ENCODE measurements at regions not wholly inside any gene's neighbourhood (a gene's known extent, or its start where the extent isn't known, plus 50 kb on each side); places are given as distances from the start of the nearest gene placed in this dataset.
"Not testable (repeated sequence)": the region's sequence is repeated elsewhere in the genome, so short reads cannot be mapped to it uniquely, and the experiment has no call there.

DNA sequence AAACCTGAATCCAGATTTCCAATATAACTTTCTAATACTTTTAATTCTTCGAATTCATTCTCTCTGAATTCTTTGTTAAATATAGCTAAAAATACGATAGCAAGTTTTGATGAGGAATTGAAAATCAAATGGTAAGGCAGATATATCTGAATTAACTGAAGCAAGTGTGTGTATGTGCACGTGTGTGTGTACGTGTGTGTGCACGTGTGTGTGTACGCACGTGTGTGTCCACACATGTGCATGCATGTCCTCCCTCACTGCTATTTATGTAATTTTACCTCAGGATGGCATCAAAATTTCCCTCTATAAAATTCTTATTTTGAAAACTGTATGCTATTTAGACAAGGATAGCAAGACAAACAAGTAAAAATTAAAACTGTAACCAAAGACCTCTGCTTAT lies 961.3 kb upstream of the CNTN5 start:
- H3K4me3 ChIP-seq (ENCODE audit: control insufficient read depth, low read depth, low read length) = no peak overlapping the region
- TF ChIP-seq, protein P1, sequence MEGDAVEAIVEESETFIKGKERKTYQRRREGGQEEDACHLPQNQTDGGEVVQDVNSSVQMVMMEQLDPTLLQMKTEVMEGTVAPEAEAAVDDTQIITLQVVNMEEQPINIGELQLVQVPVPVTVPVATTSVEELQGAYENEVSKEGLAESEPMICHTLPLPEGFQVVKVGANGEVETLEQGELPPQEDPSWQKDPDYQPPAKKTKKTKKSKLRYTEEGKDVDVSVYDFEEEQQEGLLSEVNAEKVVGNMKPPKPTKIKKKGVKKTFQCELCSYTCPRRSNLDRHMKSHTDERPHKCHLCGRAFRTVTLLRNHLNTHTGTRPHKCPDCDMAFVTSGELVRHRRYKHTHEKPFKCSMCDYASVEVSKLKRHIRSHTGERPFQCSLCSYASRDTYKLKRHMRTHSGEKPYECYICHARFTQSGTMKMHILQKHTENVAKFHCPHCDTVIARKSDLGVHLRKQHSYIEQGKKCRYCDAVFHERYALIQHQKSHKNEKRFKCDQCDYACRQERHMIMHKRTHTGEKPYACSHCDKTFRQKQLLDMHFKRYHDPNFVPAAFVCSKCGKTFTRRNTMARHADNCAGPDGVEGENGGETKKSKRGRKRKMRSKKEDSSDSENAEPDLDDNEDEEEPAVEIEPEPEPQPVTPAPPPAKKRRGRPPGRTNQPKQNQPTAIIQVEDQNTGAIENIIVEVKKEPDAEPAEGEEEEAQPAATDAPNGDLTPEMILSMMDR (conservative IDR thresholded peaks at IDR 0.05; ENCODE audit: control insufficient read depth, insufficient read depth, low read depth, low read length) = no peak
- DNase-seq (ENCODE audit: low read depth) = no peak

DNA sequence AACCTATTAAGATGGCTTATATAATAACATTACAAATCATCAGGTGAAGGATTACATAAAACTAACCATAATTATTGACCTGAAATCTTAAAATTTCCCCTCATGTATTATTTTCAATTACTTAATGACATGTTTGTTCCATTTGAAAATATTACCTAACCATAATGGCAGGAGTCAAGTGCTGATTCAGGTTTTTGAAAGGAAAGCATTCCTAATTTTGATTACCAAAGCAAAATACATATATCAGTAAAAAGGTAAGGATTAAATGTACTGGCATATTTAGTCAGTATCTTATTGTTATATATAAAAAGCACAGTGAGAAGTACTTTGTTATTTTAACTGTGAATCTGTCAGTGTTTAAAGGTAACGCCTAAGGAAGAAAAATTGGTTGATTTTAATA lies 960.0 kb upstream of the CNTN5 start:
- TF ChIP-seq, protein P1 (conservative IDR thresholded peaks at IDR 0.05; ENCODE audit: control insufficient read depth, insufficient read depth, low read depth, low read length) = no peak
- DNase-seq (ENCODE audit: low read depth) = no peak
- H3K4me3 ChIP-seq (ENCODE audit: control insufficient read depth, low read depth, low read length) = no peak overlapping the region

DNA sequence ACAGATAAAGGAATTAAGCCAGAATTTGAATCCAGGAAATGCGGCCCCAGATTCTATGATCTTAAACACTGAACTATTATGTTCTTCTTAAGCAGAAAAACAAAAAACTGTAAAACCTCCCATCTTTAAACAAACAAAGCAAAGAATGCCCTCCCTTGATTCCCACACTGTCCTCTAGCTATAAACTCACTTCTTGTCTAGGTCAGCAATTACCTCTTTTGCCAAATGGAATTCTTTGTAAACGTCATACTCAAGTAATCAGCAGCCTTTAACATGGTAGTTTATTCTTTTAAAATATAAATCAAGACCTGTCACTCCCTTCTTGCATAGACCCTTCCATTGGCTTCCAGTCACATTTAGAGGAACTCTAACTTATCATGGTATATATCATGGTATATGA lies 958.9 kb upstream of the CNTN5 start:
- no peak for DNase-seq (ENCODE audit: low read depth)
- TF ChIP-seq, protein P1 (conservative IDR thresholded peaks at IDR 0.05; ENCODE audit: control insufficient read depth, insufficient read depth, low read depth, low read length) = no peak
- H3K4me3 ChIP-seq (ENCODE audit: control insufficient read depth, low read depth, low read length) = no peak overlapping the region

DNA sequence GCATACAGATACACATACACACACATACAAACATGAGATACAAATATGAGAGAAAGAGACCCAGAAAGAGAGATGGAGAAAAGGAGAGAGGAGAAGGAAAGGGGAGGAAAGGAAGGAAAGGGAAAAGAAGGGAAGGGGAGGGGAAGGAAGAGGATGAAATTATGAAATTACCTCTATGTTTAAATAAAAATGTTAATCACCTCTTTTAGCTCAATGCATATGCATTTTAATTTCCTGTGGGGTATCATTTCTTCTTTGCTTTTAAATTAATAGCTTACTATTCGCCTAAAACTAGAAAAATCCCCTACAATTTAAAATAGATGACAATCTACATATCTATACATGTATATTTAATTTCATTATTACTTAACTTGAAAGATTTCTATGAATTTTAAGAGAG lies 958.0 kb upstream of the CNTN5 start:
- TF ChIP-seq, protein P1 (conservative IDR thresholded peaks at IDR 0.05; ENCODE audit: control insufficient read depth, insufficient read depth, low read depth, low read length) = no peak
- no peak for DNase-seq (ENCODE audit: low read depth)
- H3K4me3 ChIP-seq (ENCODE audit: control insufficient read depth, low read depth, low read length) = no peak overlapping the region

DNA sequence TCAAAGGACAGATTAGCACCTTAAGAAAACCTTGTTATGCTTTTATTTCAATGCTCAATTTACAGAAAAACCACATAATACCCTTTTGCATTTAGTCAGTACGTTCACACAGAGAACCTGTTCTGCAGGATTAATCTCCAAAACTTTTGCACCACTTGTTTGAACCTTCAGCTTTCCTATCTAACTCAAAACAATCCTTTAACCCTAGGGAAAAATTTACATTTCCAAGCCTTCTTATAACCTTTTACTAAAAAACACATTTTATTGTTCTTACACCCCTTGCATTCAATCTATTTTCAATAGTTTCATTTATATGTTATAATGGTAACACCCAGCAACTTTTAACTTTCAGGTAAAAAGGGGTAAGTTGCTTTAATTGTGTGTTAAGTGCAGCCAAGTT lies 952.5 kb upstream of the CNTN5 start:
- TF ChIP-seq, protein P1 (conservative IDR thresholded peaks at IDR 0.05; ENCODE audit: control insufficient read depth, insufficient read depth, low read depth, low read length) = no peak
- no peak for DNase-seq (ENCODE audit: low read depth)
- no peak overlapping the region for H3K4me3 ChIP-seq (ENCODE audit: control insufficient read depth, low read depth, low read length)

DNA sequence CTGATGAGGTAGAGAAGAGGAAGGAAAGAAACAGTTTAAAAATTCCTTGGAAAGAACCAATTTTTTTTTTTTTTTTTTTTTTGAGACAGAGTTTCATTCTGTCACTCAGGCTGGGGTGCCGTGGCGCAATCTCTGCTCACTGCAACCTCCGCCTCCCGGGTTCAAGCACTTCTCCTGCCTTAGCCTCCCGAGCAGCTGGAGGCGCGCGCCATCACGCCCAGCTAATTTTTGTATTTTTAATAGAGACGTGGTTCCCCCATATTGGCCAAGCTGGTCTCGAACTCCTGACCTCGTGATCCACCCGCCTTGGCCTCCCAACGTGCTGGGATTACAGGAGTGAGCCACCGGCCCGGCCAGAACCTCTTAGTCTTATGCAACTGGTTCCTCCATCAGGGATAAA lies 951.6 kb upstream of the CNTN5 start:
- H3K4me3 ChIP-seq (ENCODE audit: control insufficient read depth, low read depth, low read length); DNase-seq (ENCODE audit: low read depth): not testable (repeated sequence)

DNA sequence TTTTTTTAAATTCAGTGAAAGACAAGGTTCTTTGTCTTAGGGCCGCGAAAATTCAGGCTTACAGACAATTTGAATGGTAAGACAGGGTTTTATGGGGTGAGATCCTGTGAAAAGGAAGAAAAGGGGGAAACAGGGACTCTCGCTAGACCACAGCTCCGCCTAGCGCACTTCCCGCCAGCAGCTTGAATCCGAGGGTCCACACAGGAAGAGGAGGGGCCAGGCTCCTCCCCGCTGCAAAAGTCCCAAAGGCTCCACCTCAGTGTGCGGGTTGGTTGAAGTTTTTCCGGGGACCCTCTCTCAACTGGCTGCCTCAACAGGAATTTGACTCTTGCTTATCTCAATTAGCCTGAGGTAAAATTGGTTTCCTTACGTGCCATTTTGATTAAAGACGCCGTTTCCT lies 950.9 kb upstream of the CNTN5 start:
- TF ChIP-seq, protein P1 (conservative IDR thresholded peaks at IDR 0.05; ENCODE audit: control insufficient read depth, insufficient read depth, low read depth, low read length) = no peak
- no peak overlapping the region for H3K4me3 ChIP-seq (ENCODE audit: control insufficient read depth, low read depth, low read length)
- DNase-seq (ENCODE audit: low read depth) = no peak

Data from fibroblast of mammary gland (primary cell).